IMR-90 (cell line): ENCODE measurements at regions not wholly inside any gene's neighbourhood (a gene's known extent, or its start where the extent isn't known, plus 50 kb on each side); places are given as distances from the start of the nearest gene placed in this dataset.

Source experiments
- ATAC-seq: fragments of 200-7000 bp; cut with Tn5 transposase; 2 replicates; pipeline ENCODE4 v1.9.1; 2020; ENCODE audit warnings: low read depth, mild to moderate bottlenecking, moderate library complexity
- BruUV-seq: library from RNA; stranded (reverse); fragments of 400-500 nt; replicated peaks from 2 replicates; lab custom pipeline; 2021; lab: Mats Ljungman, UMichigan
- CTCF ChIA-PET: fragments of 300-600 bp; formaldehyde crosslinking; extraction: SDS; loops from one replicate; lab custom pipeline; 2021; ENCODE audit warnings: antibody characterized with exemption; lab: Yijun Ruan, JAX
- POLR2A ChIA-PET: fragments of 300-600 bp; sonication (Branson Sonifier 250); formaldehyde crosslinking; loops from one replicate; lab custom pipeline; 2022; ENCODE audit warnings: antibody characterized with exemption; ENCODE audit not compliant: unreplicated experiment; lab: Charles Lee
- DNase-seq: peaks from one replicate; pipeline ENCODE4 v3.0.0; 2013
- H2AFZ ChIP-seq: replicated peaks from 2 replicates; pipeline ENCODE3; 2013; ENCODE audit warnings: low read length, mild to moderate bottlenecking; ENCODE audit not compliant: poor library complexity
- H2AK5ac ChIP-seq: 2 replicates; pipeline ENCODE4 v1.6.1; 2013; ENCODE audit warnings: low read depth, low read length, inconsistent platforms
- H2AK9ac ChIP-seq: replicated peaks from 2 replicates; pipeline ENCODE3; 2013; ENCODE audit warnings: mild to moderate bottlenecking, low read depth, low read length, moderate library complexity; ENCODE audit not compliant: poor library complexity
- H2BK120ac ChIP-seq: 2 replicates; pipeline ENCODE4 v1.6.1; 2013; ENCODE audit warnings: low read depth, low read length, inconsistent platforms
- H2BK15ac ChIP-seq: 3 replicates; pipeline ENCODE4 v1.6.1; 2013; ENCODE audit warnings: low read depth, low read length, inconsistent platforms
- H2BK20ac ChIP-seq: 2 replicates; pipeline ENCODE4 v1.6.1; 2013; ENCODE audit warnings: low read depth, mild to moderate bottlenecking, inconsistent platforms, low read length, moderate library complexity
- H2BK5ac ChIP-seq: 2 replicates; pipeline ENCODE4 v1.6.1; 2013; ENCODE audit warnings: mild to moderate bottlenecking, low read depth, low read length, inconsistent platforms; ENCODE audit not compliant: poor library complexity, severe bottlenecking
- H3K14ac ChIP-seq: replicated peaks from 2 replicates; pipeline ENCODE4 v1.6.1; 2013; ENCODE audit warnings: low read depth, low read length, inconsistent platforms
- H3K18ac ChIP-seq: 2 replicates; pipeline ENCODE4 v1.6.1; 2013; ENCODE audit warnings: low read depth, low read length, control low read depth
- H3K23ac ChIP-seq: 2 replicates; pipeline ENCODE4 v1.6.1; 2013; ENCODE audit warnings: low read depth, low read length, inconsistent platforms
- H3K27ac ChIP-seq: 2 replicates; pipeline ENCODE4 v1.5.1; 2013; ENCODE audit warnings: mild to moderate bottlenecking, control low read depth, low read length; ENCODE audit not compliant: insufficient read depth
- H3K27me3 ChIP-seq: 2 replicates; pipeline ENCODE4 v1.6.1; 2013; ENCODE audit warnings: low read length; ENCODE audit not compliant: control insufficient read depth, insufficient read depth
- H3K36me3 ChIP-seq: 2 replicates; pipeline ENCODE4 v1.6.1; 2013; ENCODE audit warnings: low read length, mixed read lengths; ENCODE audit not compliant: control insufficient read depth, insufficient read depth
- H3K4ac ChIP-seq: 2 replicates; pipeline ENCODE4 v1.6.1; 2013; ENCODE audit warnings: low read depth, low read length, inconsistent platforms
- H3K4me1 ChIP-seq: 2 replicates; pipeline ENCODE4 v1.6.1; 2013; ENCODE audit warnings: low read length, mixed read lengths; ENCODE audit not compliant: control insufficient read depth, insufficient read depth
- H3K4me2 ChIP-seq: 2 replicates; pipeline ENCODE4 v1.6.1; 2013; ENCODE audit warnings: low read depth, mild to moderate bottlenecking, control low read depth, low read length, moderate library complexity
- H3K4me3 ChIP-seq: 2 replicates; pipeline ENCODE4 v1.5.1; 2013; ENCODE audit warnings: low read depth, mild to moderate bottlenecking, control low read depth, low read length, moderate library complexity; ENCODE audit not compliant: insufficient read depth
- H3K56ac ChIP-seq: 2 replicates; pipeline ENCODE4 v1.6.1; 2013; ENCODE audit warnings: low read length, inconsistent platforms; ENCODE audit not compliant: insufficient read depth; ENCODE audit errors: extremely low read depth
- H3K79me1 ChIP-seq, 2 experiments: 2 replicates each; pipeline ENCODE4 v1.6.1; 2013; ENCODE audit warnings: low read length in 2 of 2, inconsistent platforms in 1 of 2, low read depth in 1 of 2
- H3K9ac ChIP-seq: 2 replicates; pipeline ENCODE4 v1.6.1; 2013; ENCODE audit warnings: low read depth, low read length, control low read depth
- H3K9me1 ChIP-seq: 2 replicates; pipeline ENCODE4 v1.6.1; 2013; ENCODE audit warnings: low read length, inconsistent platforms; ENCODE audit not compliant: insufficient read depth
- H3K9me3 ChIP-seq: 2 replicates; pipeline ENCODE4 v1.6.1; 2013; ENCODE audit warnings: low read length; ENCODE audit not compliant: control insufficient read depth, insufficient read depth
- H4K20me1 ChIP-seq: 2 replicates; pipeline ENCODE4 v1.6.1; 2013; ENCODE audit warnings: low read length, inconsistent platforms; ENCODE audit not compliant: insufficient read depth
- H4K5ac ChIP-seq: 2 replicates; pipeline ENCODE4 v1.6.1; 2013; ENCODE audit warnings: mild to moderate bottlenecking, low read depth, low read length, control low read depth
- H4K8ac ChIP-seq, 2 experiments: 2 replicates each; pipeline ENCODE4 v1.6.1; 2013; ENCODE audit warnings: low read depth in 2 of 2, low read length in 2 of 2, control low read depth in 1 of 2, inconsistent platforms in 1 of 2
- H4K91ac ChIP-seq: 2 replicates; pipeline ENCODE4 v1.6.1; 2013; ENCODE audit warnings: low read depth, low read length, inconsistent platforms; ENCODE audit not compliant: insufficient read depth
- CHD1 ChIP-seq: IDR thresholded peaks from 2 replicates; pipeline ENCODE4 v1.6.1; 2012; ENCODE audit warnings: low read depth, low read length, improper control_type of control experiment
- CTCF ChIP-seq: conservative IDR thresholded peaks from 2 replicates; pipeline ENCODE4 v1.5.1; 2012; ENCODE audit warnings: mild to moderate bottlenecking, low read depth, low read length, improper control_type of control experiment
- MXI1 ChIP-seq: IDR thresholded peaks from 2 replicates; pipeline ENCODE4 v1.6.1; 2012; ENCODE audit warnings: low read depth, mild to moderate bottlenecking, low read length, moderate library complexity, borderline replicate concordance
- NFE2L2 ChIP-seq: fragments of 150-350 bp; IDR thresholded peaks from 2 replicates; pipeline ENCODE4 v1.6.1; 2016; ENCODE audit warnings: low read depth, mild to moderate bottlenecking, low read length
- WGBS, 2 experiments: methylation state at CpG; one replicate each; pipeline versions ENCODE4 v1.1.5 to v1.1.7; 2013; ENCODE audit warnings: missing lambda C conversion rate in 2 of 2; ENCODE audit not compliant: insufficient read length in 1 of 2; ENCODE audit errors: extremely low coverage in 2 of 2; 5-methylcytosine and 5-hydroxymethylcytosine counted together
- dilution Hi-C: fragments of 300-500 bp; cut with HindIII; formaldehyde crosslinking; loops from one replicate; pipeline ENCODE4 v1.14.3; 2018; ENCODE audit warnings: low sequenced_read_pairs; ENCODE audit not compliant: unreplicated experiment
- in situ Hi-C: fragments of 300-500 bp; cut with MboI; formaldehyde crosslinking; loops from 3 replicates; pipeline ENCODE4 v1.14.3; 2019; ENCODE audit warnings: low sequenced_read_pairs, inconsistent platforms, mixed read lengths
- intact Hi-C: fragments of 100-400 bp; cut with micrococcal nuclease; formaldehyde crosslinking; loops from 2 replicates; pipeline ENCODE4 v1.10.0; 2022

- Histone ChIP-seq H2BK120ac (no peak overlapping the region), H3K4ac (no peak overlapping the region), H3K14ac (no peak overlapping the region), H3K4me1 (peaks cover 2% of the 10 kb centered on the region; the same call in 1 of the 2 replicates), H2BK5ac (no peak overlapping the region), H3K27me3 (peaks cover 7% of the 10 kb centered on the region), H4K91ac (no peak overlapping the region), H3K9me1 (peaks cover 4% of the 10 kb centered on the region; the same call in 1 of the 2 replicates), H4K20me1 (no peaks in the 10 kb centered on the region), H3K9me3 (peaks cover 12% of the 10 kb centered on the region), H4K5ac (no peak overlapping the region), H3K4me3 (no peak overlapping the region), H3K79me1 (no peaks in the 10 kb centered on the region), H3K4me2 (no peak overlapping the region), H3K23ac (no peak overlapping the region), H3K27ac (no peak overlapping the region), H2AK5ac (no peak overlapping the region), H2AK9ac (no peak overlapping the region), H3K56ac (no peak overlapping the region), H4K8ac (no peak overlapping the region), H2BK20ac (no peak overlapping the region), H2BK15ac (no peak overlapping the region), H2AFZ (no peak overlapping the region), H3K18ac (peak overlapping the region; percentile 21; the same call in 1 of the 2 replicates), H3K36me3 (no peaks in the 10 kb centered on the region), H3K9ac (no peak overlapping the region)
- POLR2A ChIA-PET: no interaction called here
- DNase-seq (no peak), ATAC-seq (no peak)
- CTCF ChIA-PET: interaction anchor here (0.6 kb wide), 1 partner anchor 272 kb away, joined by 3 read pairs; no protein-coding TSS in a partner anchor
- intact Hi-C loops (no loop called here), in situ Hi-C loops (no loop called here), dilution Hi-C loops (no loop called here)
- 33% methylated on average over 1 of the region's 1 CpG; no CpG with 5 or more reads in 1 of the 2 experiments for WGBS, 2 experiments
- TF ChIP-seq CHD1: no peak
- no peak for TF ChIP-seq NFE2L2
- TF ChIP-seq CTCF: no peak
- no peak for TF ChIP-seq MXI1
- no TSS peak for BruUV-seq
Measured at GRCh38 chr21:34018185-34018584, 55.2 kb upstream of the MRPS6 start.
